DMS 273 (cell line): ENCODE measurements at regions not wholly inside any gene's neighbourhood (a gene's known extent, or its start where the extent isn't known, plus 50 kb on each side); places are given as distances from the start of the nearest gene placed in this dataset.
"Not testable (repeated sequence)": the region's sequence is repeated elsewhere in the genome, so short reads cannot be mapped to it uniquely, and the experiment has no call there.

ENCODE experiments used
- DNase-seq: peaks from one replicate; lab custom pipeline; 2025; ENCODE audit not compliant: unreplicated experiment; lab: John Stamatoyannopoulos, UW

- DNase-seq, result no peak
Observed at GRCh38 chr2:236767941-236768340, 198.3 kb downstream of the ACKR3 start.

- DNase-seq, result peak; percentile 49
Observed at GRCh38 chr2:236768393-236769140, 198.9 kb downstream of the ACKR3 start.

- peak; percentile 25 for DNase-seq
Observed at GRCh38 chr2:236769981-236770671, 200.5 kb downstream of the ACKR3 start.

GRCh38 chr2:236772220-236772837 lies 202.7 kb downstream of the ACKR3 start:
- no peak for DNase-seq

GRCh38 chr2:236773206-236773605 lies 203.6 kb downstream of the ACKR3 start:
- no peak for DNase-seq

- DNase-seq, result no peak
Observed at GRCh38 chr2:236774171-236774570, 204.5 kb downstream of the ACKR3 start.

- no peak for DNase-seq
Observed at GRCh38 chr2:236775511-236775910, 205.9 kb downstream of the ACKR3 start.

- DNase-seq, result no peak
Observed at GRCh38 chr2:236776206-236776605, 206.6 kb downstream of the ACKR3 start.

- DNase-seq, result peak; percentile 86
Observed at GRCh38 chr2:236776695-236777251, 207.1 kb downstream of the ACKR3 start.

GRCh38 chr2:236777408-236777807 lies 207.8 kb downstream of the ACKR3 start:
- DNase-seq, result no peak

- no peak for DNase-seq
Observed at GRCh38 chr2:236781933-236782816, 212.6 kb downstream of the ACKR3 start.

GRCh38 chr2:236782938-236783337 lies 213.3 kb downstream of the ACKR3 start:
- no peak for DNase-seq

GRCh38 chr2:236783417-236784020 lies 213.9 kb downstream of the ACKR3 start:
- DNase-seq, result no peak

GRCh38 chr2:236785611-236786057 lies 216.0 kb downstream of the ACKR3 start:
- no peak for DNase-seq

GRCh38 chr2:236786751-236787150 lies 217.1 kb downstream of the ACKR3 start:
- DNase-seq, result no peak

GRCh38 chr2:236787376-236787775 lies 217.8 kb downstream of the ACKR3 start:
- DNase-seq, result not testable (repeated sequence)

GRCh38 chr2:236787885-236788284 lies 218.3 kb downstream of the ACKR3 start:
- no peak for DNase-seq

GRCh38 chr2:236790963-236791362 lies 221.3 kb downstream of the ACKR3 start:
- no peak for DNase-seq

GRCh38 chr2:236793023-236794011 lies 223.7 kb downstream of the ACKR3 start:
- DNase-seq, result no peak
